ENCODE measurements at regions not wholly inside any gene's neighbourhood (a gene's known extent, or its start where the extent isn't known, plus 50 kb on each side); places are given as distances from the start of the nearest gene placed in this dataset.

GRCh38 chr3:137105277-137105977 lies 147.6 kb downstream of the IL20RB start:
- no peak overlapping the region for H3K27ac ChIP-seq
- peak; percentile 48 for DNase-seq
- peak; percentile 28; the same call in 1 of the 2 replicates for TF ChIP-seq CTCF (IDR thresholded peaks at IDR 0.05; ENCODE audit: low read depth, low read length)
- H3K9me3 ChIP-seq (ENCODE audit: severe bottlenecking) = no peaks in the 10 kb centered on the region
- no peaks in the 10 kb centered on the region for H3K36me3 ChIP-seq
- no peak overlapping the region for H3K4me3 ChIP-seq (ENCODE audit: low read depth, low read length)
- no peaks in the 10 kb centered on the region for H3K27me3 ChIP-seq (ENCODE audit: insufficient read depth, low read depth, severe bottlenecking)

GRCh38 chr3:137106612-137107240 lies 148.9 kb downstream of the IL20RB start:
- no peak overlapping the region for H3K4me3 ChIP-seq (ENCODE audit: low read depth, low read length)
- H3K27ac ChIP-seq = no peak overlapping the region
- TF ChIP-seq CTCF (IDR thresholded peaks at IDR 0.05; ENCODE audit: low read depth, low read length) = no peak
- no peaks in the 10 kb centered on the region for H3K36me3 ChIP-seq
- no peaks in the 10 kb centered on the region for H3K27me3 ChIP-seq (ENCODE audit: insufficient read depth, low read depth, severe bottlenecking)
- no peaks in the 10 kb centered on the region for H3K9me3 ChIP-seq (ENCODE audit: severe bottlenecking)
- DNase-seq = no peak

GRCh38 chr3:137108699-137109440 lies 151.1 kb downstream of the IL20RB start:
- Histone ChIP-seq H3K27ac (no peak overlapping the region), H3K27me3 (ENCODE audit: insufficient read depth, low read depth, severe bottlenecking) (no peaks in the 10 kb centered on the region), H3K9me3 (ENCODE audit: severe bottlenecking) (no peaks in the 10 kb centered on the region), H3K36me3 (no peaks in the 10 kb centered on the region), H3K4me3 (ENCODE audit: low read depth, low read length) (no peak overlapping the region)
- no peak for TF ChIP-seq CTCF (IDR thresholded peaks at IDR 0.05; ENCODE audit: low read depth, low read length)
- peak; percentile 65 for DNase-seq

- H3K36me3 ChIP-seq = no peaks in the 10 kb centered on the region
- no peak overlapping the region for H3K27ac ChIP-seq
- no peak overlapping the region for H3K4me3 ChIP-seq (ENCODE audit: low read depth, low read length)
- TF ChIP-seq CTCF (IDR thresholded peaks at IDR 0.05; ENCODE audit: low read depth, low read length) = peak; percentile 71
- no peaks in the 10 kb centered on the region for H3K27me3 ChIP-seq (ENCODE audit: insufficient read depth, low read depth, severe bottlenecking)
- peak; percentile 21 for DNase-seq
- H3K9me3 ChIP-seq (ENCODE audit: severe bottlenecking) = no peaks in the 10 kb centered on the region
These were observed 152.7 kb downstream of the IL20RB start for GRCh38 chr3:137110392-137110996.

GRCh38 chr3:137111497-137111896 lies 153.7 kb downstream of the IL20RB start:
- Histone ChIP-seq H3K9me3 (ENCODE audit: severe bottlenecking) (no peaks in the 10 kb centered on the region), H3K36me3 (no peaks in the 10 kb centered on the region), H3K4me3 (ENCODE audit: low read depth, low read length) (no peak overlapping the region), H3K27me3 (ENCODE audit: insufficient read depth, low read depth, severe bottlenecking) (no peaks in the 10 kb centered on the region), H3K27ac (no peak overlapping the region)
- DNase-seq = no peak
- no peak for TF ChIP-seq CTCF (IDR thresholded peaks at IDR 0.05; ENCODE audit: low read depth, low read length)
